ENCODE measurements at regions not wholly inside any gene's neighbourhood (a gene's known extent, or its start where the extent isn't known, plus 50 kb on each side); places are given as distances from the start of the nearest gene placed in this dataset.

GRCh38 chr5:51201708-51202107 is 181.5 kb upstream of the ISL1 start:
- TF ChIP-seq CTCF (IDR thresholded peaks at IDR 0.05) (no peak), POLR2A (IDR thresholded peaks at IDR 0.05) (no peak)

Data from suprapubic skin (tissue), 3 donors.